Liver (tissue), 8 donors: ENCODE measurements at regions not wholly inside any gene's neighbourhood (a gene's known extent, or its start where the extent isn't known, plus 50 kb on each side); places are given as distances from the start of the nearest gene placed in this dataset.
A peak's percentile ranks its signal among the peaks of the same experiment; 100 is the strongest.

Source experiments
- DNase-seq: peaks from one replicate; pipeline ENCODE4 v3.0.0-alpha.2; 2017; ENCODE audit warnings: low spot score
- H3K27ac ChIP-seq, 2 donors: one replicate each; pipeline ENCODE4 v1.7.0; 2013; ENCODE audit warnings: inconsistent platforms in 2 of 2, low read length in 2 of 2, control low read depth in 1 of 2, low read depth in 1 of 2, mild to moderate bottlenecking in 1 of 2
- H3K27me3 ChIP-seq, 4 donors: one replicate each; pipeline versions ENCODE4 v1.6.1 to v1.7.0; 2013; ENCODE audit warnings: low read length in 3 of 4, inconsistent platforms in 1 of 4, mild to moderate bottlenecking in 1 of 4, moderate library complexity in 1 of 4; ENCODE audit not compliant: control insufficient read depth in 4 of 4, insufficient read depth in 4 of 4
- H3K36me3 ChIP-seq, 4 donors: one replicate each; pipeline versions ENCODE4 v1.6.1 to v1.7.0; 2013; ENCODE audit warnings: low read length in 3 of 4, mild to moderate bottlenecking in 3 of 4, low read depth in 1 of 4, moderate library complexity in 1 of 4; ENCODE audit not compliant: control insufficient read depth in 4 of 4, insufficient read depth in 3 of 4
- H3K4me1 ChIP-seq, 4 donors: one replicate each; pipeline versions ENCODE4 v1.6.1 to v1.7.0; 2013; ENCODE audit warnings: low read length in 3 of 4, mild to moderate bottlenecking in 3 of 4, moderate library complexity in 1 of 4; ENCODE audit not compliant: control insufficient read depth in 4 of 4, insufficient read depth in 4 of 4
- H3K4me3 ChIP-seq, 3 donors: one replicate each; pipeline versions ENCODE4 v1.6.1 to v1.7.0; 2013; ENCODE audit warnings: low read length in 3 of 3, control low read depth in 1 of 3, low read depth in 1 of 3, mild to moderate bottlenecking in 1 of 3
- H3K9ac ChIP-seq, 2 donors: one replicate each; pipeline ENCODE4 v1.7.0; 2013; ENCODE audit warnings: low read length in 2 of 2, mild to moderate bottlenecking in 2 of 2, moderate library complexity in 2 of 2, control low read depth in 1 of 2, low read depth in 1 of 2
- H3K9me3 ChIP-seq, 4 donors: one replicate each; pipeline versions ENCODE4 v1.6.1 to v1.7.0; 2013; ENCODE audit warnings: low read length in 3 of 4; ENCODE audit not compliant: control insufficient read depth in 4 of 4
- EGR1 ChIP-seq, 2 donors: IDR thresholded peaks; 2 replicates each; pipeline ENCODE4 v1.6.1; 2016 to 2018; ENCODE audit warnings: antibody characterized with exemption in 2 of 2, low read depth in 2 of 2
- FOXA1 ChIP-seq: IDR thresholded peaks from 2 replicates; pipeline ENCODE4 v1.6.1; 2016; ENCODE audit warnings: antibody characterized with exemption
- HNF4A ChIP-seq, 2 donors: conservative IDR thresholded peaks; 2 replicates each; pipeline ENCODE4 v1.6.1; 2016; ENCODE audit warnings: antibody characterized with exemption in 2 of 2, mild to moderate bottlenecking in 2 of 2
- HNF4G ChIP-seq: IDR thresholded peaks from 2 replicates; pipeline ENCODE4 v1.6.1; 2016; ENCODE audit warnings: antibody characterized with exemption
- JUND ChIP-seq, 2 donors: IDR thresholded peaks; 2 replicates each; pipeline ENCODE4 v1.6.1; 2016; ENCODE audit warnings: antibody characterized with exemption in 2 of 2
- NR2F2 ChIP-seq: IDR thresholded peaks from 2 replicates; pipeline ENCODE4 v1.6.1; 2016; ENCODE audit warnings: antibody characterized with exemption
- RAD21 ChIP-seq, 2 donors: IDR thresholded peaks; 2 replicates each; pipeline ENCODE4 v1.6.1; 2016; ENCODE audit warnings: antibody characterized with exemption in 2 of 2, mild to moderate bottlenecking in 2 of 2
- RXRA ChIP-seq, 2 donors: IDR thresholded peaks; 2 replicates each; pipeline ENCODE4 v1.6.1; 2017 to 2018; ENCODE audit warnings: antibody characterized with exemption in 2 of 2, mild to moderate bottlenecking in 1 of 2
- SP1 ChIP-seq: IDR thresholded peaks from 2 replicates; pipeline ENCODE4 v1.6.1; 2018; ENCODE audit warnings: antibody characterized with exemption, mild to moderate bottlenecking
- WGBS: extraction: QIAGEN DNeasy Blood & Tissue Kit; methylation state at CpG from one replicate; pipeline ENCODE4 v1.1.7; 2013; 5-methylcytosine and 5-hydroxymethylcytosine counted together
- TF ChIP-seq, protein P1 (sequence below): fragments of 150-350 bp; IDR thresholded peaks from 2 replicates; pipeline ENCODE4 v1.5.1; 2017; ENCODE audit warnings: improper control_type of control experiment, low read depth, low read length; ENCODE audit not compliant: missing input control
- TF ChIP-seq, protein P2 (sequence below): IDR thresholded peaks from 2 replicates; pipeline ENCODE4 v1.6.1; 2016; ENCODE audit warnings: antibody characterized with exemption, mild to moderate bottlenecking
- TF ChIP-seq, protein P3 (sequence below): IDR thresholded peaks from 2 replicates; pipeline ENCODE4 v1.6.1; 2016; ENCODE audit warnings: antibody characterized with exemption
- TF ChIP-seq, protein P4 (sequence below): IDR thresholded peaks from 2 replicates; pipeline ENCODE4 v1.6.1; 2016; ENCODE audit warnings: antibody characterized with exemption
- donor health status: healthy.
- donor health status: healthy.
- donor health status: healthy.
- donor health status: healthy.
- donor health status: healthy.

DNA sequence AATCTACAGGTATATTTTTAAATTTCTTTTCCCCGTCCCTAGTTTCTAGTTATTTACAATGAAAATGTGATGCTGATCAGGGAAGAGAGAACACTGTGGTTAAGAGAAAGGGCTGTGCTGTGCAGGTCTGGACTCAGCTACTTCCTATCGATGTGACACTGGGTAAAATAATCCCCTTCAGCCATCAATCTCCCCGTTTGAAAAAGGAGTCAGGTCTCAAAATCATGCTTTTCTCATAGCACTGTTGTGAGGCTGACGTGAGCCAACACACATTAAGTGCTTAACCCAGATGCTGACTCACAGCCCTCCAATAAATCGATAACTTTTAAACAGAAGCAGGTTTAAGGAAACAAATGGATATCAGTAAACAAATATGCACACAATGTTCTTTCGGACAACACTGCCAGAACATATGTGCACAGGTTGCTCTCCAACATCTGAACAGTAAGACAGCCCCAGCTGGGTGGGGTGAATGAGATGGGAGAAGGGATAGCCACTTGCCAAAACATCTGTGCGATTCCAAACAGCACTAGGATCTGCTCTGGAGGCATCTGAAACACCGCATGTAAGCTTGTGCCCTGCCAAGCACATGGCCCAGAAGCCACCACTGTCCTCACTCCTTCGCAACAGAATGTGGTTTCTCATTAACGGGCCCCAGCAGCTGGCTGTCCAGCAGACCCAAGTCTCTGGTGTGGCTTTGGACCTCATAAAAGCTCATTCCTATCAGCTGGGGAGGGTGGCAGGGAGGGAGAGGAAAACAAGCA is 143.2 kb upstream of the PRICKLE2 start:
- Histone ChIP-seq H3K4me3 (no peak overlapping the region), H3K9me3 (no peaks in the 10 kb centered on the region), H3K4me1 (no peaks in the 10 kb centered on the region), H3K27ac (no peak overlapping the region), H3K9ac (no peak overlapping the region), H3K36me3 (no peaks in the 10 kb centered on the region), H3K27me3 (no peaks in the 10 kb centered on the region)
- DNase-seq: no peak
- WGBS: 62% methylated on average over 10 of the region's 10 CpGs
- TF ChIP-seq, protein P1, sequence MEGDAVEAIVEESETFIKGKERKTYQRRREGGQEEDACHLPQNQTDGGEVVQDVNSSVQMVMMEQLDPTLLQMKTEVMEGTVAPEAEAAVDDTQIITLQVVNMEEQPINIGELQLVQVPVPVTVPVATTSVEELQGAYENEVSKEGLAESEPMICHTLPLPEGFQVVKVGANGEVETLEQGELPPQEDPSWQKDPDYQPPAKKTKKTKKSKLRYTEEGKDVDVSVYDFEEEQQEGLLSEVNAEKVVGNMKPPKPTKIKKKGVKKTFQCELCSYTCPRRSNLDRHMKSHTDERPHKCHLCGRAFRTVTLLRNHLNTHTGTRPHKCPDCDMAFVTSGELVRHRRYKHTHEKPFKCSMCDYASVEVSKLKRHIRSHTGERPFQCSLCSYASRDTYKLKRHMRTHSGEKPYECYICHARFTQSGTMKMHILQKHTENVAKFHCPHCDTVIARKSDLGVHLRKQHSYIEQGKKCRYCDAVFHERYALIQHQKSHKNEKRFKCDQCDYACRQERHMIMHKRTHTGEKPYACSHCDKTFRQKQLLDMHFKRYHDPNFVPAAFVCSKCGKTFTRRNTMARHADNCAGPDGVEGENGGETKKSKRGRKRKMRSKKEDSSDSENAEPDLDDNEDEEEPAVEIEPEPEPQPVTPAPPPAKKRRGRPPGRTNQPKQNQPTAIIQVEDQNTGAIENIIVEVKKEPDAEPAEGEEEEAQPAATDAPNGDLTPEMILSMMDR: no peak
- no peak for TF ChIP-seq JUND (IDR thresholded peaks at IDR 0.05)
- TF ChIP-seq, protein P2, sequence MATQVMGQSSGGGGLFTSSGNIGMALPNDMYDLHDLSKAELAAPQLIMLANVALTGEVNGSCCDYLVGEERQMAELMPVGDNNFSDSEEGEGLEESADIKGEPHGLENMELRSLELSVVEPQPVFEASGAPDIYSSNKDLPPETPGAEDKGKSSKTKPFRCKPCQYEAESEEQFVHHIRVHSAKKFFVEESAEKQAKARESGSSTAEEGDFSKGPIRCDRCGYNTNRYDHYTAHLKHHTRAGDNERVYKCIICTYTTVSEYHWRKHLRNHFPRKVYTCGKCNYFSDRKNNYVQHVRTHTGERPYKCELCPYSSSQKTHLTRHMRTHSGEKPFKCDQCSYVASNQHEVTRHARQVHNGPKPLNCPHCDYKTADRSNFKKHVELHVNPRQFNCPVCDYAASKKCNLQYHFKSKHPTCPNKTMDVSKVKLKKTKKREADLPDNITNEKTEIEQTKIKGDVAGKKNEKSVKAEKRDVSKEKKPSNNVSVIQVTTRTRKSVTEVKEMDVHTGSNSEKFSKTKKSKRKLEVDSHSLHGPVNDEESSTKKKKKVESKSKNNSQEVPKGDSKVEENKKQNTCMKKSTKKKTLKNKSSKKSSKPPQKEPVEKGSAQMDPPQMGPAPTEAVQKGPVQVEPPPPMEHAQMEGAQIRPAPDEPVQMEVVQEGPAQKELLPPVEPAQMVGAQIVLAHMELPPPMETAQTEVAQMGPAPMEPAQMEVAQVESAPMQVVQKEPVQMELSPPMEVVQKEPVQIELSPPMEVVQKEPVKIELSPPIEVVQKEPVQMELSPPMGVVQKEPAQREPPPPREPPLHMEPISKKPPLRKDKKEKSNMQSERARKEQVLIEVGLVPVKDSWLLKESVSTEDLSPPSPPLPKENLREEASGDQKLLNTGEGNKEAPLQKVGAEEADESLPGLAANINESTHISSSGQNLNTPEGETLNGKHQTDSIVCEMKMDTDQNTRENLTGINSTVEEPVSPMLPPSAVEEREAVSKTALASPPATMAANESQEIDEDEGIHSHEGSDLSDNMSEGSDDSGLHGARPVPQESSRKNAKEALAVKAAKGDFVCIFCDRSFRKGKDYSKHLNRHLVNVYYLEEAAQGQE: peak; percentile 48

DNA sequence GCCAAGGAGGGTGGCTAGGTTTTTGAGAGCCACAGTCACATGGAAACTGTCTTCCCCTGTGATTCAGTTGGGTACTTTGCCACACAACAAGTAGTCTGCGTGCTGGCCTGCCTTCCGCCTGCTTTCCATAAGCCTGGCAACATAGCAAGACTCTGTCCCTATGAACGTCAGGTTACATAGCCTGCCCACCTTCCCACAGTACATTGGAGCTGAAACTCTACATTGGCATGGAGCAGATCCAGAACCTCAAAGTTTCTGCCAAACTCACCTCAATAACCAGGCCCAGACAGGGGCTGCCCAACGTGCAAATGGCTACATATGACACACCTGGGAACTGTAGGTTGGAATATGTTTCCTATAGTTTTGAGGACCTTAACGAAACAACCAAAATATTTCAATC is 140.6 kb upstream of the PRICKLE2 start:
- Histone ChIP-seq H3K27me3 (peaks cover 0 to 2% (median 0%) of the 10 kb centered on the region in 4 donors), H3K4me3 (no peak overlapping the region), H3K27ac (no peak overlapping the region), H3K9ac (no peak overlapping the region), H3K4me1 (no peaks in the 10 kb centered on the region), H3K9me3 (no peaks in the 10 kb centered on the region), H3K36me3 (no peaks in the 10 kb centered on the region)
- no peak for DNase-seq
- TF ChIP-seq RXRA (IDR thresholded peaks at IDR 0.05) (no peak), EGR1 (IDR thresholded peaks at IDR 0.05; ENCODE audit: low read depth in 2 of 2) (no peak), FOXA1 (no peak), HNF4A (conservative IDR thresholded peaks at IDR 0.05) (no peak), HNF4G (no peak), RAD21 (IDR thresholded peaks at IDR 0.05) (no peak), NR2F2 (no peak)
- WGBS: 90% methylated on average over 5 of the region's 5 CpGs

DNA sequence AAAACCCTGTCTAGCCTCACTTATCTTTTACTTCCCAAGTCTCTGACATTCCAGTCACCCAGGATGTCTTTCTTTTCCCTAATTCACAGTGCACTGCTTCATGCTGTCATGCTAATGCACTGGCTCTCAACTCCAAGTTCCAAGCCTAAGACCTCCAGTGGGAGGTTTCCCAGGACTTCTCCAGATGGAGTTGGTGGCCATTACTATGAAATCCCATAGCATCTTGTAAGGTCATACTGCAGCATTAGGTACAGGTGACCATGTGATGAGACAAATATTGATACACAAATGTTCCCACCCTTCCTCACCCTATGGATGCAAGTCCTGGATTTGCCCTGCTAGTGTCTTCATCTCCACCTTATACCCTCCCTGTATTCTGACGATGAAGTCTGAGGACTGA is 138.6 kb upstream of the PRICKLE2 start:
- no peak for DNase-seq
- no peaks in the 10 kb centered on the region for H3K36me3 ChIP-seq
- H3K9me3 ChIP-seq: no peaks in the 10 kb centered on the region
- WGBS: 95% methylated on average over 1 of the region's 1 CpG
- no peak overlapping the region for H3K9ac ChIP-seq
- H3K4me3 ChIP-seq: no peak overlapping the region
- peaks cover 0 to 2% (median 0%) of the 10 kb centered on the region in 4 donors for H3K27me3 ChIP-seq
- no peak overlapping the region for H3K27ac ChIP-seq
- H3K4me1 ChIP-seq: no peaks in the 10 kb centered on the region
- TF ChIP-seq, protein P2: no peak
- TF ChIP-seq SP1 (no peak), FOXA1 (no peak), RAD21 (IDR thresholded peaks at IDR 0.05) (no peak)
- TF ChIP-seq, protein P3, sequence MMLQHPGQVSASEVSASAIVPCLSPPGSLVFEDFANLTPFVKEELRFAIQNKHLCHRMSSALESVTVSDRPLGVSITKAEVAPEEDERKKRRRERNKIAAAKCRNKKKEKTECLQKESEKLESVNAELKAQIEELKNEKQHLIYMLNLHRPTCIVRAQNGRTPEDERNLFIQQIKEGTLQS: no peak
- TF ChIP-seq, protein P1: no peak
- TF ChIP-seq, protein P4, sequence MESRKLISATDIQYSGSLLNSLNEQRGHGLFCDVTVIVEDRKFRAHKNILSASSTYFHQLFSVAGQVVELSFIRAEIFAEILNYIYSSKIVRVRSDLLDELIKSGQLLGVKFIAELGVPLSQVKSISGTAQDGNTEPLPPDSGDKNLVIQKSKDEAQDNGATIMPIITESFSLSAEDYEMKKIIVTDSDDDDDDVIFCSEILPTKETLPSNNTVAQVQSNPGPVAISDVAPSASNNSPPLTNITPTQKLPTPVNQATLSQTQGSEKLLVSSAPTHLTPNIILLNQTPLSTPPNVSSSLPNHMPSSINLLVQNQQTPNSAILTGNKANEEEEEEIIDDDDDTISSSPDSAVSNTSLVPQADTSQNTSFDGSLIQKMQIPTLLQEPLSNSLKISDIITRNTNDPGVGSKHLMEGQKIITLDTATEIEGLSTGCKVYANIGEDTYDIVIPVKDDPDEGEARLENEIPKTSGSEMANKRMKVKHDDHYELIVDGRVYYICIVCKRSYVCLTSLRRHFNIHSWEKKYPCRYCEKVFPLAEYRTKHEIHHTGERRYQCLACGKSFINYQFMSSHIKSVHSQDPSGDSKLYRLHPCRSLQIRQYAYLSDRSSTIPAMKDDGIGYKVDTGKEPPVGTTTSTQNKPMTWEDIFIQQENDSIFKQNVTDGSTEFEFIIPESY: no peak
